IPS-20b (cell line): ENCODE measurements at regions not wholly inside any gene's neighbourhood (a gene's known extent, or its start where the extent isn't known, plus 50 kb on each side); places are given as distances from the start of the nearest gene placed in this dataset.

Experiments
- H3K27ac ChIP-seq: one replicate; pipeline ENCODE4 v1.5.1; 2013; ENCODE audit warnings: low read length
- H3K27me3 ChIP-seq: 2 replicates; pipeline ENCODE4 v1.6.1; 2013; ENCODE audit warnings: mild to moderate bottlenecking, low read length, inconsistent platforms; ENCODE audit not compliant: insufficient read depth
- H3K36me3 ChIP-seq: 2 replicates; pipeline ENCODE4 v1.6.1; 2013; ENCODE audit warnings: low read depth, mild to moderate bottlenecking, inconsistent platforms, low read length, moderate library complexity; ENCODE audit not compliant: insufficient read depth
- H3K4me1 ChIP-seq: 2 replicates; pipeline ENCODE4 v1.6.1; 2013; ENCODE audit warnings: mild to moderate bottlenecking, control low read depth, inconsistent platforms, low read length, moderate library complexity; ENCODE audit not compliant: insufficient read depth
- H3K4me3 ChIP-seq: 2 replicates; pipeline ENCODE4 v1.5.1; 2013; ENCODE audit warnings: mild to moderate bottlenecking, low read length, inconsistent platforms
- H3K9ac ChIP-seq: 2 replicates; pipeline ENCODE4 v1.6.1; 2013; ENCODE audit warnings: low read depth, mild to moderate bottlenecking, inconsistent platforms, low read length, moderate library complexity
- H3K9me3 ChIP-seq: 2 replicates; pipeline ENCODE4 v1.6.1; 2013; ENCODE audit warnings: mild to moderate bottlenecking, low read depth, low read length, inconsistent platforms; ENCODE audit not compliant: insufficient read depth

DNA sequence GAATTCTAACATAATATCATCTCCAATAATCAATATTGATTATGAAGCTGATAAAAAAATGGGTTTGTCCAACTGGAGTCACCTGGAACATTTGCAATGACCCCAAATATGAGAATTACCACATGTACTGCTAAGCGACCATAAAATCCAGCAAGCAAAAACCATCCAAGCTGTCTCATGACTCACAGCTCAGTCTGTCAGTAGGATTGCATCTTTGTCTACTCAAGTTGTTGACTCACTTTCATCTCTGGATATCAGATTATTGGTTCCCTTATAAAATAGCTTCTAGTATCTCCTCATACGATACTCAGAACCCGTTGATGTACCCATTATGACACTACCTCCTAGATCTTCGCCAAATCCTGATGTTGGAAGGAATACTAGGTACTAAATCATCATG is 209.8 kb upstream of the ATP11B start:
- Histone ChIP-seq H3K4me1 (no peaks in the 10 kb centered on the region), H3K36me3 (no peaks in the 10 kb centered on the region), H3K9ac (no peak overlapping the region), H3K4me3 (no peak overlapping the region), H3K9me3 (no peaks in the 10 kb centered on the region), H3K27ac (no peak overlapping the region), H3K27me3 (no peaks in the 10 kb centered on the region)

GRCh38 chr3:182585532-182586150 is 207.7 kb upstream of the ATP11B start:
- Histone ChIP-seq H3K4me1 (no peaks in the 10 kb centered on the region), H3K4me3 (no peak overlapping the region), H3K27ac (no peak overlapping the region), H3K9ac (no peak overlapping the region), H3K36me3 (no peaks in the 10 kb centered on the region), H3K9me3 (no peaks in the 10 kb centered on the region), H3K27me3 (no peaks in the 10 kb centered on the region)

DNA sequence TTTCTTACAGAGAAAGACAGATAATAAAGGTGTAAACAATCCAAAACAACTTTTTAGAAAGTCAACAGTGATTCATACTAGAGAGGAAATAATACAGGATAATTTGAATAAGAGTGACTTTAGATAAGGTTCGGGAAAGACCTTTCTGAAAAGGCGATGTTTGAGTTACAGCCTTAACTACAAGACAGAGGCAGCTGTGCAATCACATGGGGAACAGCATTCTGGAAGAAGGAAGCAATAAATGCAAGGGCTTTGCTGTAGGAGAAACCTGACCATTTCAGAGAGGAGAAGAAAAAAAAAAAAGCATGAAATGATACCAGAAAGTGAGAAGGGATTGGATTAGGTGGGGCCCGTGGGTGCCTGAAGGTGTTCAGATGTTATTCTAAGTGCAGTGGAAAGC is 200.6 kb upstream of the ATP11B start:
- H3K9ac ChIP-seq, result no peak overlapping the region
- no peak overlapping the region for H3K4me3 ChIP-seq
- H3K36me3 ChIP-seq, result no peaks in the 10 kb centered on the region
- no peaks in the 10 kb centered on the region for H3K4me1 ChIP-seq
- no peak overlapping the region for H3K27ac ChIP-seq
- no peaks in the 10 kb centered on the region for H3K9me3 ChIP-seq
- H3K27me3 ChIP-seq, result no peaks in the 10 kb centered on the region

GRCh38 chr3:182596676-182597410 is 196.5 kb upstream of the ATP11B start:
- H3K27me3 ChIP-seq, result no peaks in the 10 kb centered on the region
- H3K9ac ChIP-seq, result no peak overlapping the region
- no peaks in the 10 kb centered on the region for H3K4me1 ChIP-seq
- H3K4me3 ChIP-seq, result no peak overlapping the region
- H3K9me3 ChIP-seq, result no peaks in the 10 kb centered on the region
- no peak overlapping the region for H3K27ac ChIP-seq
- no peaks in the 10 kb centered on the region for H3K36me3 ChIP-seq

DNA sequence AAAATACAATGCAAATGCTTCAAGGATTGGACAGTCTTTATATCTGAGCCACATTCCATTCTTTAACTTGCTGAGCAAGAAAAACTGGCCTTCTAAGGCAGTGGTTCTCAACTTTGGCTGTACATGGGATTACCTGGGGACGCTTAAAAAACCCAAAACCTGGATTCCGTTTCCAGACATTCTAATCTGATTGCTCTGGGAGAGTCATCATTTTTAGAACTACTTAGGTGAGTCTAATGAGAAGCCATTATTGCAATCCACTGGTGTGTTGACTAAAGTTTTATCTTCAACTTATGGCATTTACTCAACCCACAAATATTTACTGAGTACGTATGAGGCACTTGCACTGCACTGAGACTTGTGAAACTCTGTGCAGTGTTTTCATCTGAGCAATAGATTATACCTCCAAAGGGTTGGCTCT is 195.7 kb upstream of the ATP11B start:
- H3K27ac ChIP-seq, result no peak overlapping the region

DNA sequence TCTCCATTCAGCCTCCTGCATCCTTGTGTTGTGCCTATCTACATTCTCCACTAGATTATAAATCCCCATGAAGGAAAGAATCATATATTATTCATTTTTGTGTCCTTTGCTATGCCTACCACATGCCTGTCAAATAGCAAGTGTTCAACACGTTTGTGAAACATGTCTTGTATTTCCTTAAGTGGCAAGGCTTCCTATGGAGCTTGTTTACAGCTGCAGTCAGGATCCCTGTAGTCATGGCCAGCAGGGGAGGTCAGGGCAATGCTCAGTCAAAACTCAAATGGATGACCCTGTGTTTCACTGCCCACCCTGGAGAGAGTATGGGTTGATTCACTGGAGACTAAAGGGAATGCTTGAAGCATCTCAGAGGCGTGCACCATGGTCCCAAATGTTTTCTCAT is 191.7 kb upstream of the ATP11B start:
- Histone ChIP-seq H3K4me3 (no peak overlapping the region), H3K36me3 (no peaks in the 10 kb centered on the region), H3K9me3 (no peaks in the 10 kb centered on the region), H3K27me3 (no peaks in the 10 kb centered on the region), H3K9ac (no peak overlapping the region), H3K27ac (no peak overlapping the region), H3K4me1 (no peaks in the 10 kb centered on the region)

More for the DNA sequence above, 195.7 kb upstream of the ATP11B start:
- no peaks in the 10 kb centered on the region for H3K27me3 ChIP-seq
- H3K9me3 ChIP-seq, result no peaks in the 10 kb centered on the region
- H3K36me3 ChIP-seq, result no peaks in the 10 kb centered on the region
- no peak overlapping the region for H3K9ac ChIP-seq
- no peaks in the 10 kb centered on the region for H3K4me1 ChIP-seq
- no peak overlapping the region for H3K4me3 ChIP-seq

DNA sequence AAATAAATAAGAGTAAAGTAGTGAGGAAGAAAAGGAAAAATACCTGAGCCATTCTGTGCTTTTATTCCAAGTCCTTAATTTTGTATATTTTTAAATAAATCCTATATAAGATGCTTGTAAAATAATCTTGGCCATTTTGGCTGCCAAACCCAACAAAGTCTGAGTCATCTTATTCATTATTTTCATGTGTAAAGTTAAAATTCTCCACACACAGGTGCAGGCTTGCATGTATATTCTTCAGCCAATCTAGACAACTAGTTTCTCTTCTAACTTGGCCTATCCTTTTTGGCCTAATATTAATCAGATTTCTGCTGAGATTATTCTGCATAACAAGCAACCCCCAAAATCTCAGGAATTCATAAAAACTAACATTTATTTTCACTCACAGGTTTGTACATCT is 189.8 kb upstream of the ATP11B start:
- Histone ChIP-seq H3K9me3 (no peaks in the 10 kb centered on the region), H3K36me3 (no peaks in the 10 kb centered on the region), H3K27ac (no peak overlapping the region), H3K27me3 (no peaks in the 10 kb centered on the region), H3K4me3 (no peak overlapping the region), H3K9ac (no peak overlapping the region), H3K4me1 (no peaks in the 10 kb centered on the region)

DNA sequence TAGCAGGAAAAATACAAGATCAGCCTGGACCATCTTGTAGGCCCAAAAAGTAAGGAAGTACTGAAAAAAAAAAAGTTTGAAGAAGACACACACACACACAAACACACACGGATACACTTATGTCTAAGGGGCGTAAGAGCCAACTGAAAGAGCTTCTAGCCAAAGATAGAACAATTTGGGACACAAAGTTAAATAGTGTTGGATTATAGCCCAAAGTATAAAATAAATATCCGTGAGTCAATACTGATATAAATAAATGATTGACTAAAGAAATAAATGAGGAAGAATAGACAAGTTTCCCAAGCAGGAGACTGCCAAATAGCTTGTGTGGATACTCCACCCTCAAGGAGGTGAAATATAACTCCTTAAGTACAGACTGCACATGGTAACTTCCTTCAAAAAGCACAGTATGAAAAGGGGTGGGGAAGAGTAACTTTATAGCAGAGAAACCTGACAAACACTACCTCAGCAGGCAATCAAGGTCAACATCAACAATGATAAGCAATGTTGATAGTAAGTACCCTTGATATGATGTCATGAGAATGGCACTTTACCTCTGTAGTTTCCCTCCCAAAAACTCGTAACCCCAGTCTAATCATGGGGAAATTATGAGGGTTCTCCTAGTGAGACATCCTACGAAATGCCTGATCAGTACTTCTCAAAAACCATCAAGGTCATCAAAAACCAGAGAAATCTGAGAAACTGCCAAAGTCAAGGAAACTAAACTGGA is 187.3 kb upstream of the ATP11B start:
- Histone ChIP-seq H3K4me3 (no peak overlapping the region), H3K9ac (no peak overlapping the region), H3K27me3 (no peaks in the 10 kb centered on the region), H3K27ac (no peak overlapping the region), H3K9me3 (no peaks in the 10 kb centered on the region), H3K36me3 (no peaks in the 10 kb centered on the region), H3K4me1 (peaks cover 3% of the 10 kb centered on the region; the same call in 1 of the 2 replicates)

DNA sequence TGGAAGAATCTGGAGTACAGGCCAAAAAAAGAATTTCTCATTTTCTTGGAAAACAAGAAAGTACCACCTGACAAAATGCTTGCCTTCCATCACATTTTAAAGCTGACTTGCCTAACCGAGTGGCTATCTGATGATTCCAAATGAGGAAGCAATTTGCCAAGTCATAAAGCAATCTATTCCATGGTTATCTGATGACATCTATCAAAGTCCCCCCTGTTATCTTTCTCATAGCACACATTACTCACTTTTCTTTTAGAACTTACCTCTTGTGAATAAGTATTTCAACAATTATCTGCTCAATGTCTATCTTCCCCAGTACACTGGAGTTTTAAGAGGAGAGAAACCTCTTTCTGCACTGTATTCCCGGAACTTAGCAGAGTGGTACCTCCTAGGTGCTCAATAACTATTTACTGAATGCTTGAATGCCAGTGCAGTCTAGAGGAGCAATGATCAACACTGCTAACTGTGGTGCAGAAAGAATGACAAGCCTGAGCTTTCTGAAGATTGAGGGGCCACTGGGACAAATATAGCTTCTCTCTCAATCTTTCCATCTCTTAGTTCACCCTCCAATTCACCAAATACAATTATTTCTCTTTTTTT is 186.3 kb upstream of the ATP11B start:
- Histone ChIP-seq H3K4me1 (peaks cover 3% of the 10 kb centered on the region; the same call in 1 of the 2 replicates), H3K9ac (no peak overlapping the region), H3K36me3 (no peaks in the 10 kb centered on the region), H3K27me3 (no peaks in the 10 kb centered on the region), H3K4me3 (no peak overlapping the region), H3K9me3 (no peaks in the 10 kb centered on the region), H3K27ac (no peak overlapping the region)

DNA sequence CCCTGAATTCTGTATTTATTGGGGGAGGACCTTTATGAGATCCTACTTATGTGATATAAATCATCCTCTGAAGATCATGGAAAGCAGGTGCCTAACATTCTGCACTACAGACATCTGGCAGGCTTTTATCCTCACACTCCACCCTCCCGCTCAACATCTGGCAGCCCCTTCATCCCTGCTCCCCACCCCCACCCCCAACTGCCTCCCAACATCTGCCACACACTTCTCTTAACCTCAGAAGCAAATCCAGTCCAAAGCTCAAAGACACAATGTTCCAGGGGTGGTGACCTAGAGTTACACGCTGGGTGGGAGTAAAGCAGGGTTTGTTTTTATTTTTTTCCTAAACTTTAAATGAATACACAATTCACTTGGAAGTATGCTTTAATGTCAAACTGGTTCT is 184.5 kb upstream of the ATP11B start:
- Histone ChIP-seq H3K27me3 (no peaks in the 10 kb centered on the region), H3K9me3 (no peaks in the 10 kb centered on the region), H3K4me3 (no peak overlapping the region), H3K4me1 (peaks cover 3% of the 10 kb centered on the region; the same call in 1 of the 2 replicates), H3K27ac (no peak overlapping the region), H3K9ac (no peak overlapping the region), H3K36me3 (no peaks in the 10 kb centered on the region)

DNA sequence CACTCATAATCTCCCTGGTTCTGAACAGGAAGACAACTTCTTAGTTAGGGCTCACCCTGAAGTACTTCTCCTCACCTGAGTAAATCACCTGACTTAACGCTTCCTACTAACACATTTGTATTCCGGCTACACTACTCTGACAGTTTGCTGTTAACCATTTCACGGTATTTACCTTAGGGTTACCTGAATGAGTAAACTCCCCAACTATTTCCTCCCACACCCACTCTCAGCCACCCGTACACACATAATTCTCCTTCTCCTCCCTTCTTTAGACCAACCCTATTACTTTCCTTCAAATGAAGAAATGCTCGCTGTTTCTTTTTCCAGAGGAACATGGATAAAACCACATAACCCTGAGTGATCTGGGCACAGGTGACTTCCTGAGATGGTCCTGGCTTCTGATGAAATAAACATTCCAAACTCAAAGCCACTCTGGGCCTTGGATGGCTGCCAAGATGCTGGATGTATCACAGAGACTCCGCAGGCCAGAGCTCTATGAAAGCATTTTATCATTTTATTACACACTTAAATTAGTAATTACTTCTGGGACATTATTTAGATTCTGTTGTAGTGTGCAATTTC is 183.6 kb upstream of the ATP11B start:
- no peak overlapping the region for H3K27ac ChIP-seq
- peaks cover 3% of the 10 kb centered on the region; the same call in 1 of the 2 replicates for H3K4me1 ChIP-seq
- H3K4me3 ChIP-seq, result no peak overlapping the region
- no peaks in the 10 kb centered on the region for H3K27me3 ChIP-seq
- H3K9me3 ChIP-seq, result no peaks in the 10 kb centered on the region
- no peak overlapping the region for H3K9ac ChIP-seq
- H3K36me3 ChIP-seq, result no peaks in the 10 kb centered on the region
